ENCODE measurements at regions not wholly inside any gene's neighbourhood (a gene's known extent, or its start where the extent isn't known, plus 50 kb on each side); places are given as distances from the start of the nearest gene placed in this dataset.

GRCh38 chr4:11263208-11263607, 165.5 kb downstream of the HS3ST1 start:
- DNase-seq (ENCODE audit: low spot score) (no peak), ATAC-seq (ENCODE audit: low read depth) (no peak)
- no peak overlapping the region for H3K4me3 ChIP-seq (ENCODE audit: severe bottlenecking)
- H3K9me3 ChIP-seq (ENCODE audit: severe bottlenecking), result no peaks in the 10 kb centered on the region
- H3K27ac ChIP-seq (ENCODE audit: poor library complexity, severe bottlenecking), result no peak overlapping the region
- H3K36me3 ChIP-seq (ENCODE audit: low read depth), result no peaks in the 10 kb centered on the region
- no peaks in the 10 kb centered on the region for H3K4me1 ChIP-seq (ENCODE audit: insufficient read depth, poor library complexity, severe bottlenecking)
- H3K27me3 ChIP-seq (ENCODE audit: insufficient read depth, poor library complexity, severe bottlenecking), result no peaks in the 10 kb centered on the region
- TF ChIP-seq, protein P1, sequence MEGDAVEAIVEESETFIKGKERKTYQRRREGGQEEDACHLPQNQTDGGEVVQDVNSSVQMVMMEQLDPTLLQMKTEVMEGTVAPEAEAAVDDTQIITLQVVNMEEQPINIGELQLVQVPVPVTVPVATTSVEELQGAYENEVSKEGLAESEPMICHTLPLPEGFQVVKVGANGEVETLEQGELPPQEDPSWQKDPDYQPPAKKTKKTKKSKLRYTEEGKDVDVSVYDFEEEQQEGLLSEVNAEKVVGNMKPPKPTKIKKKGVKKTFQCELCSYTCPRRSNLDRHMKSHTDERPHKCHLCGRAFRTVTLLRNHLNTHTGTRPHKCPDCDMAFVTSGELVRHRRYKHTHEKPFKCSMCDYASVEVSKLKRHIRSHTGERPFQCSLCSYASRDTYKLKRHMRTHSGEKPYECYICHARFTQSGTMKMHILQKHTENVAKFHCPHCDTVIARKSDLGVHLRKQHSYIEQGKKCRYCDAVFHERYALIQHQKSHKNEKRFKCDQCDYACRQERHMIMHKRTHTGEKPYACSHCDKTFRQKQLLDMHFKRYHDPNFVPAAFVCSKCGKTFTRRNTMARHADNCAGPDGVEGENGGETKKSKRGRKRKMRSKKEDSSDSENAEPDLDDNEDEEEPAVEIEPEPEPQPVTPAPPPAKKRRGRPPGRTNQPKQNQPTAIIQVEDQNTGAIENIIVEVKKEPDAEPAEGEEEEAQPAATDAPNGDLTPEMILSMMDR (IDR thresholded peaks at IDR 0.05; ENCODE audit: poor library complexity, severe bottlenecking), result no peak

DNA sequence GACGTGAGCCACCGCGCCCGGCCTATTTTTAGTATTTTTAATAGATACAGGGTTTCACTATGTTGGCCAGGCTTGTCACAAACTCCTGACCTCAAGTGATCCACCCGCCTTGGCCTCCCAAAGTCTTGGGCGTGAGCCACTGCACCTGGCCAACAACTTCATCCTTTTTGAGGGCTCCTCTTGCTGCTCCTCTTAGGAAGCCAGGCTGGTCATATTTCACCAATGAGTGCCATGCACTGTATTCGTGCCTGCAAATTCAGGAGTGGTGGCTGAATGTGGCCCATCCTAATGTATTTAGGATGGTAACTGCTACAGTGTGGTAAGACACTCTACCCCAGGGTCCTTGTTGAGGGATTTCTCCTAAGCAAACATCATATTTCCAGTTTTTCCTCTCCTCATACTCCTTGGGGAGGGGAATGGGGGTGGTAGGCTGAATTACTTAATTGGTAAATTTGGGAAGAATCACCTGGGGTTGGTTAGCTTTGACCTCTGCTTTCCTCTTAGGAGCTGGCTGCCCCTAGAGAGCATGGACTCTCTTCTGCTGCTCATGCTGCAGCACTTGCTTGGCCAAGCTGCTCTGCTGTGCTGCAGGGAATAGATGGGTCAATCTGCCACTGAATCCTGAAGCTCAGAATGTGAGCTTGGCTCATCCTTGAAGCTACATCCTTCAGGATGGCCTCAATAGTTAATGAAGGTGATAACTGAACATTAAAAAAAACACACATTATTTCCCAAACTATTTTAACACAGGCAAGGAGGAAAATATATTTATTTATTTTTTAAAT, 167.4 kb downstream of the HS3ST1 start:
- DNase-seq (ENCODE audit: low spot score) (no peak), ATAC-seq (ENCODE audit: low read depth) (no peak)
- no peak overlapping the region for H3K4me3 ChIP-seq (ENCODE audit: severe bottlenecking)
- H3K4me1 ChIP-seq (ENCODE audit: insufficient read depth, poor library complexity, severe bottlenecking), result no peaks in the 10 kb centered on the region
- no peaks in the 10 kb centered on the region for H3K9me3 ChIP-seq (ENCODE audit: severe bottlenecking)
- H3K27me3 ChIP-seq (ENCODE audit: insufficient read depth, poor library complexity, severe bottlenecking), result no peaks in the 10 kb centered on the region
- H3K36me3 ChIP-seq (ENCODE audit: low read depth), result no peaks in the 10 kb centered on the region
- no peak overlapping the region for H3K27ac ChIP-seq (ENCODE audit: poor library complexity, severe bottlenecking)
- TF ChIP-seq, protein P1 (IDR thresholded peaks at IDR 0.05; ENCODE audit: poor library complexity, severe bottlenecking), result no peak

- Histone ChIP-seq H3K27ac (ENCODE audit: poor library complexity, severe bottlenecking) (no peak overlapping the region), H3K4me3 (ENCODE audit: severe bottlenecking) (no peak overlapping the region), H3K36me3 (ENCODE audit: low read depth) (no peaks in the 10 kb centered on the region), H3K4me1 (ENCODE audit: insufficient read depth, poor library complexity, severe bottlenecking) (no peaks in the 10 kb centered on the region), H3K27me3 (ENCODE audit: insufficient read depth, poor library complexity, severe bottlenecking) (no peaks in the 10 kb centered on the region), H3K9me3 (ENCODE audit: severe bottlenecking) (no peaks in the 10 kb centered on the region)
- ATAC-seq (ENCODE audit: low read depth), result no peak
- TF ChIP-seq, protein P1 (IDR thresholded peaks at IDR 0.05; ENCODE audit: poor library complexity, severe bottlenecking), result no peak
- no peak for DNase-seq (ENCODE audit: low spot score)
Measured at GRCh38 chr4:11259837-11260236, 168.9 kb downstream of the HS3ST1 start.

GRCh38 chr4:11252149-11252548, 176.5 kb downstream of the HS3ST1 start:
- no peaks in the 10 kb centered on the region for H3K27me3 ChIP-seq (ENCODE audit: insufficient read depth, poor library complexity, severe bottlenecking)
- H3K4me1 ChIP-seq (ENCODE audit: insufficient read depth, poor library complexity, severe bottlenecking), result no peaks in the 10 kb centered on the region
- DNase-seq (ENCODE audit: low spot score) (no peak), ATAC-seq (ENCODE audit: low read depth) (no peak)
- H3K9me3 ChIP-seq (ENCODE audit: severe bottlenecking), result no peaks in the 10 kb centered on the region
- H3K36me3 ChIP-seq (ENCODE audit: low read depth), result no peaks in the 10 kb centered on the region
- TF ChIP-seq, protein P1 (IDR thresholded peaks at IDR 0.05; ENCODE audit: poor library complexity, severe bottlenecking), result no peak
- H3K4me3 ChIP-seq (ENCODE audit: severe bottlenecking), result no peak overlapping the region
- no peak overlapping the region for H3K27ac ChIP-seq (ENCODE audit: poor library complexity, severe bottlenecking)

GRCh38 chr4:11250510-11250909, 178.2 kb downstream of the HS3ST1 start:
- Histone ChIP-seq H3K9me3 (ENCODE audit: severe bottlenecking) (no peaks in the 10 kb centered on the region), H3K4me3 (ENCODE audit: severe bottlenecking) (no peak overlapping the region), H3K27ac (ENCODE audit: poor library complexity, severe bottlenecking) (no peak overlapping the region), H3K36me3 (ENCODE audit: low read depth) (no peaks in the 10 kb centered on the region), H3K4me1 (ENCODE audit: insufficient read depth, poor library complexity, severe bottlenecking) (no peaks in the 10 kb centered on the region), H3K27me3 (ENCODE audit: insufficient read depth, poor library complexity, severe bottlenecking) (no peaks in the 10 kb centered on the region)
- DNase-seq (ENCODE audit: low spot score) (no peak), ATAC-seq (ENCODE audit: low read depth) (no peak)
- TF ChIP-seq, protein P1 (IDR thresholded peaks at IDR 0.05; ENCODE audit: poor library complexity, severe bottlenecking), result no peak

Data from RWPE2 (cell line).